ENCODE measurements at regions not wholly inside any gene's neighbourhood (a gene's known extent, or its start where the extent isn't known, plus 50 kb on each side); places are given as distances from the start of the nearest gene placed in this dataset.

DNA sequence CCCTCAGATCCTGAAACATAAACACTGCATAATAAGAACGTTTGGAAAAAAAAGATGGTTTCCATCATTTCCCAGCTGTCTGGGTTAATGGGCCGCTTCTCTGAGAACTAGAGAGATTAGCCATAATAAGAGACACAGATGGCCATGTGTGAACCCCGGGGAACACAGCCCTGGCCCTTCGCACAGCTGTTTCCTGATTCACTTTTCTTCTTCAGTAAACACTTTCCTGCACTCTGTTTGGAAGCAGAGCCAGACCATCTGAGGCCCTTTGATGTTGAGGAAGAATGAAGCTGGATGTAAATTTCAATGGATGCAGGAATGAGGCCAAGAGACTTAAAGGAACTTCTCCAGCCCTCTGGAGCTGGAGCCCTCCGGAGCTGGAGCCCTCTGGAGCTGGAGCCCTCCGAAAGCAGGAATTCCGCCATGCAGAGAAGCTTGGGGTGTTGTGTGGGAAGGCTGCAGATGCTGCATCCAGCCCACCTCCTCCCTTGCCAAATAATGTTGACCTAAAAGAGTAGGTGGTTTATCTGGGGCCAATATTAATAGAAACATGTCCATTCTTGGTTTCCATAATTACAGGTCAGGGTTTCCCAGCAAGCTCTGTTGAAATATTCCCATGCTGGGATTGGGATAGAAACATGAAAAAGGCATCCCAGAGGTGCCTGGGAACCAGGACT lies 218.9 kb downstream of the NXNL2 start:
- H3K27me3 ChIP-seq (replicated peaks in 1 of 2; ENCODE audit: control insufficient read depth in 2 of 2, insufficient read depth in 2 of 2, low read length in 1 of 2) = no peaks in the 10 kb centered on the region
- H3K36me3 ChIP-seq (ENCODE audit: control insufficient read depth in 2 of 2, insufficient read depth in 2 of 2, low read length in 1 of 2) = no peaks in the 10 kb centered on the region
- SMC1A ChIA-PET (ENCODE audit: uncharacterized antibody, unreplicated experiment) = no interaction called here
- ATAC-seq (no peak), DNase-seq (ENCODE audit: low read depth, low spot score) (no peak), FAIRE-seq (no peak)
- RAD21 ChIA-PET (ENCODE audit: unreplicated experiment) = no interaction called here
- no peak overlapping the region for H3K9ac ChIP-seq (ENCODE audit: control insufficient read depth, insufficient read depth, low read length)
- no peak overlapping the region for H2AFZ ChIP-seq (ENCODE audit: control insufficient read depth, low read depth, low read length)
- H4K20me1 ChIP-seq (ENCODE audit: control insufficient read depth, insufficient read depth) = no peaks in the 10 kb centered on the region
- no peaks in the 10 kb centered on the region for H3K4me1 ChIP-seq (ENCODE audit: control insufficient read depth, insufficient read depth, low read length)
- in situ Hi-C loops (cut with MboI) = no loop called here
- no peaks in the 10 kb centered on the region for H3K9me3 ChIP-seq (replicated peaks; ENCODE audit: control insufficient read depth, insufficient read depth, low read length)
- H3K27ac ChIP-seq (ENCODE audit: control insufficient read depth, insufficient read depth) = no peak overlapping the region
- no TSS peak for BruUV-seq (replicated peaks)
- intact Hi-C loops (cut with micrococcal nuclease; ENCODE audit: unreplicated experiment) = no loop called here
- 24% methylated on average over 7 of the region's 7 CpGs for WGBS (ENCODE audit: insufficient coverage, insufficient replicate concordance, low lambda C conversion rate, missing lambda C conversion rate)
- CTCF ChIA-PET = no interaction called here
- no peaks in the 10 kb centered on the region for H3K79me2 ChIP-seq (ENCODE audit: control insufficient read depth, insufficient read depth, low read length)
- H3K4me3 ChIP-seq = no peak overlapping the region
- no peak for TF ChIP-seq ZZZ3 (IDR thresholded peaks at IDR 0.05; ENCODE audit: control insufficient read depth, insufficient read length, low read depth)
- no peak for TF ChIP-seq YY1 (IDR thresholded peaks at IDR 0.05; ENCODE audit: low read depth, low read length)
- no peak for TF ChIP-seq NFYA (IDR thresholded peaks at IDR 0.05; ENCODE audit: borderline replicate concordance, low read depth, low read length)
- TF ChIP-seq, protein P1, sequence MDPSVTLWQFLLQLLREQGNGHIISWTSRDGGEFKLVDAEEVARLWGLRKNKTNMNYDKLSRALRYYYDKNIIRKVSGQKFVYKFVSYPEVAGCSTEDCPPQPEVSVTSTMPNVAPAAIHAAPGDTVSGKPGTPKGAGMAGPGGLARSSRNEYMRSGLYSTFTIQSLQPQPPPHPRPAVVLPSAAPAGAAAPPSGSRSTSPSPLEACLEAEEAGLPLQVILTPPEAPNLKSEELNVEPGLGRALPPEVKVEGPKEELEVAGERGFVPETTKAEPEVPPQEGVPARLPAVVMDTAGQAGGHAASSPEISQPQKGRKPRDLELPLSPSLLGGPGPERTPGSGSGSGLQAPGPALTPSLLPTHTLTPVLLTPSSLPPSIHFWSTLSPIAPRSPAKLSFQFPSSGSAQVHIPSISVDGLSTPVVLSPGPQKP (IDR thresholded peaks at IDR 0.05; ENCODE audit: low read depth, low read length) = no peak
- POLR2A ChIA-PET = no interaction called here
- H3K4me2 ChIP-seq (ENCODE audit: control insufficient read depth, insufficient read depth) = no peak overlapping the region

DNA sequence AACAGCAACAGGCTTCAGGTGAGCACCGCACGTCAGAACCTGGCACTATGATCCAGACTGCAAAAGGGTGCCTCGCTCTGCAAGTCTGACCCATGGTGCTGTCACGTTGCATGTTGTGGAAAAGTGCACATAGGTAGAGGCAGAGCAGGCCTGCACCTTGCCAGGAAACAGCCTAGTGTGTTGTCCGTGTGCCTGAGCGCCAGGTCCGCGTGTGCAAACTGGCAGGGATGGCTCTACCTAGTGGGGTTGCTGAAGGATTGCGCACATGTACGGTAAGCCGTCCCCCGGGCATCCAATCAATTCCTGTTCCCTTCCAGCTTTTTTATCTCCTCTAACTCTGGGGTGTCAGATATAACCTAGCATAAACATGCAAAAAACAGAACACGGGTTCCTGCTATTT lies 219.5 kb downstream of the NXNL2 start:
- Histone ChIP-seq H3K4me3 (no peak overlapping the region), H3K27ac (ENCODE audit: control insufficient read depth, insufficient read depth) (no peak overlapping the region), H3K4me2 (ENCODE audit: control insufficient read depth, insufficient read depth) (no peak overlapping the region), H3K9me3 (replicated peaks; ENCODE audit: control insufficient read depth, insufficient read depth, low read length) (no peaks in the 10 kb centered on the region), H3K79me2 (ENCODE audit: control insufficient read depth, insufficient read depth, low read length) (no peaks in the 10 kb centered on the region), H3K9ac (ENCODE audit: control insufficient read depth, insufficient read depth, low read length) (no peak overlapping the region), H3K4me1 (ENCODE audit: control insufficient read depth, insufficient read depth, low read length) (no peaks in the 10 kb centered on the region), H3K27me3 (replicated peaks in 1 of 2; ENCODE audit: control insufficient read depth in 2 of 2, insufficient read depth in 2 of 2, low read length in 1 of 2) (no peaks in the 10 kb centered on the region), H2AFZ (ENCODE audit: control insufficient read depth, low read depth, low read length) (no peak overlapping the region), H3K36me3 (ENCODE audit: control insufficient read depth in 2 of 2, insufficient read depth in 2 of 2, low read length in 1 of 2) (no peaks in the 10 kb centered on the region), H4K20me1 (ENCODE audit: control insufficient read depth, insufficient read depth) (no peaks in the 10 kb centered on the region)
- WGBS (ENCODE audit: insufficient coverage, insufficient replicate concordance, low lambda C conversion rate, missing lambda C conversion rate) = 54% methylated on average over 13 of the region's 13 CpGs
- in situ Hi-C loops (cut with MboI) (no loop called here), intact Hi-C loops (cut with micrococcal nuclease; ENCODE audit: unreplicated experiment) (no loop called here)
- BruUV-seq (replicated peaks) = no TSS peak
- POLR2A ChIA-PET = no interaction called here
- no peak for ATAC-seq
- SMC1A ChIA-PET (ENCODE audit: uncharacterized antibody, unreplicated experiment) = no interaction called here
- RAD21 ChIA-PET (ENCODE audit: unreplicated experiment) = no interaction called here
- no peak for DNase-seq (ENCODE audit: low read depth, low spot score)
- TF ChIP-seq ZNF24 (IDR thresholded peaks at IDR 0.05) (no peak), STAT1 (conservative IDR thresholded peaks at IDR 0.05) (no peak), HDAC2 (IDR thresholded peaks at IDR 0.05) (no peak), TCF12 (IDR thresholded peaks at IDR 0.05; ENCODE audit: low read depth, low read length) (no peak), CHD4 (IDR thresholded peaks at IDR 0.05) (no peak), IRF4 (IDR thresholded peaks at IDR 0.05; ENCODE audit: low read depth, low read length) (no peak), BACH1 (IDR thresholded peaks at IDR 0.05; ENCODE audit: borderline replicate concordance) (no peak)
- TF ChIP-seq, protein P2, sequence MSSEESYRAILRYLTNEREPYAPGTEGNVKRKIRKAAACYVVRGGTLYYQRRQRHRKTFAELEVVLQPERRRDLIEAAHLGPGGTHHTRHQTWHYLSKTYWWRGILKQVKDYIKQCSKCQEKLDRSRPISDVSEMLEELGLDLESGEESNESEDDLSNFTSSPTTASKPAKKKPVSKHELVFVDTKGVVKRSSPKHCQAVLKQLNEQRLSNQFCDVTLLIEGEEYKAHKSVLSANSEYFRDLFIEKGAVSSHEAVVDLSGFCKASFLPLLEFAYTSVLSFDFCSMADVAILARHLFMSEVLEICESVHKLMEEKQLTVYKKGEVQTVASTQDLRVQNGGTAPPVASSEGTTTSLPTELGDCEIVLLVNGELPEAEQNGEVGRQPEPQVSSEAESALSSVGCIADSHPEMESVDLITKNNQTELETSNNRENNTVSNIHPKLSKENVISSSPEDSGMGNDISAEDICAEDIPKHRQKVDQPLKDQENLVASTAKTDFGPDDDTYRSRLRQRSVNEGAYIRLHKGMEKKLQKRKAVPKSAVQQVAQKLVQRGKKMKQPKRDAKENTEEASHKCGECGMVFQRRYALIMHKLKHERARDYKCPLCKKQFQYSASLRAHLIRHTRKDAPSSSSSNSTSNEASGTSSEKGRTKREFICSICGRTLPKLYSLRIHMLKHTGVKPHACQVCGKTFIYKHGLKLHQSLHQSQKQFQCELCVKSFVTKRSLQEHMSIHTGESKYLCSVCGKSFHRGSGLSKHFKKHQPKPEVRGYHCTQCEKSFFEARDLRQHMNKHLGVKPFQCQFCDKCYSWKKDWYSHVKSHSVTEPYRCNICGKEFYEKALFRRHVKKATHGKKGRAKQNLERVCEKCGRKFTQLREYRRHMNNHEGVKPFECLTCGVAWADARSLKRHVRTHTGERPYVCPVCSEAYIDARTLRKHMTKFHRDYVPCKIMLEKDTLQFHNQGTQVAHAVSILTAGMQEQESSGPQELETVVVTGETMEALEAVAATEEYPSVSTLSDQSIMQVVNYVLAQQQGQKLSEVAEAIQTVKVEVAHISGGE (CRISPR knock-in tag; IDR thresholded peaks at IDR 0.05) = no peak
- no peak for FAIRE-seq
- CTCF ChIA-PET = no interaction called here
